H9 (cell line): ENCODE measurements at regions not wholly inside any gene's neighbourhood (a gene's known extent, or its start where the extent isn't known, plus 50 kb on each side); places are given as distances from the start of the nearest gene placed in this dataset.

ENCODE experiments used
- DNase-seq: peaks from one replicate; pipeline ENCODE4 v3.0.0-alpha.2; 2017
- H2AFZ ChIP-seq: one replicate; pipeline ENCODE4 v1.6.1; 2013; ENCODE audit warnings: mild to moderate bottlenecking, low read length, control low read depth, moderate library complexity
- H2AK5ac ChIP-seq: 2 replicates; pipeline ENCODE4 v1.6.1; 2013; ENCODE audit warnings: low read length, control low read depth, mixed read lengths; ENCODE audit not compliant: insufficient read length
- H2BK120ac ChIP-seq: one replicate; pipeline ENCODE4 v1.6.1; 2013; ENCODE audit warnings: low read depth, mild to moderate bottlenecking, low read length, control low read depth, inconsistent platforms; ENCODE audit not compliant: poor library complexity, severe bottlenecking
- H2BK12ac ChIP-seq: 2 replicates; pipeline ENCODE4 v1.6.1; 2013; ENCODE audit warnings: low read length, control low read depth, mixed read lengths, low read depth; ENCODE audit not compliant: insufficient read length
- H2BK15ac ChIP-seq: 2 replicates; pipeline ENCODE4 v1.6.1; 2013; ENCODE audit warnings: low read depth, low read length, control low read depth
- H2BK20ac ChIP-seq: one replicate; pipeline ENCODE4 v1.6.1; 2013; ENCODE audit warnings: low read depth, mild to moderate bottlenecking, low read length, control low read depth, inconsistent platforms; ENCODE audit not compliant: poor library complexity, severe bottlenecking
- H2BK5ac ChIP-seq: 2 replicates; pipeline ENCODE4 v1.6.1; 2013; ENCODE audit warnings: low read length, control low read depth, mixed read lengths; ENCODE audit not compliant: insufficient read length
- H3K14ac ChIP-seq: 2 replicates; pipeline ENCODE4 v1.6.1; 2013; ENCODE audit warnings: low read length, control low read depth; ENCODE audit not compliant: insufficient read depth
- H3K18ac ChIP-seq: 2 replicates; pipeline ENCODE4 v1.6.1; 2013; ENCODE audit warnings: low read depth, mild to moderate bottlenecking, mixed read lengths, low read length, control low read depth; ENCODE audit not compliant: insufficient read length
- H3K23ac ChIP-seq: 2 replicates; pipeline ENCODE4 v1.6.1; 2013; ENCODE audit warnings: low read length, control low read depth, mixed read lengths, low read depth; ENCODE audit not compliant: insufficient read length
- H3K23me2 ChIP-seq: 2 replicates; pipeline ENCODE4 v1.6.1; 2013; ENCODE audit warnings: low read depth, mild to moderate bottlenecking, mixed read lengths, low read length, control low read depth; ENCODE audit not compliant: insufficient read length, poor library complexity, severe bottlenecking
- H3K27ac ChIP-seq: 2 replicates; pipeline ENCODE4 v1.5.1; 2013; ENCODE audit warnings: low read length, control low read depth, mixed read lengths, low read depth; ENCODE audit not compliant: insufficient read length
- H3K27me3 ChIP-seq: 2 replicates; pipeline ENCODE4 v1.6.1; 2013; ENCODE audit warnings: low read length, control low read depth, inconsistent platforms; ENCODE audit not compliant: insufficient read depth
- H3K4ac ChIP-seq: 2 replicates; pipeline ENCODE4 v1.6.1; 2013; ENCODE audit warnings: low read depth, mild to moderate bottlenecking, control low read depth, inconsistent platforms, low read length, moderate library complexity
- H3K4me1 ChIP-seq: 2 replicates; pipeline ENCODE4 v1.6.1; 2013; ENCODE audit warnings: low read length, control low read depth, inconsistent platforms; ENCODE audit not compliant: insufficient read depth
- H3K4me2 ChIP-seq: 2 replicates; pipeline ENCODE4 v1.6.1; 2013; ENCODE audit warnings: low read length, control low read depth, mixed read lengths; ENCODE audit not compliant: insufficient read length, insufficient read depth
- H3K56ac ChIP-seq: 2 replicates; pipeline ENCODE4 v1.6.1; 2013; ENCODE audit warnings: low read depth, mild to moderate bottlenecking, mixed read lengths, low read length, control low read depth; ENCODE audit not compliant: insufficient read length
- H3K79me1 ChIP-seq: 2 replicates; pipeline ENCODE4 v1.6.1; 2013; ENCODE audit warnings: low read depth, mild to moderate bottlenecking, moderate library complexity, low read length, control low read depth, inconsistent platforms; ENCODE audit not compliant: insufficient read depth, poor library complexity, severe bottlenecking
- H3K79me2 ChIP-seq: 2 replicates; pipeline ENCODE4 v1.6.1; 2013; ENCODE audit warnings: low read length, control low read depth, inconsistent platforms; ENCODE audit not compliant: insufficient read depth
- H3K9ac ChIP-seq: 2 replicates; pipeline ENCODE4 v1.6.1; 2013; ENCODE audit warnings: low read length, control low read depth, mixed read lengths; ENCODE audit not compliant: insufficient read length; ENCODE audit errors: extremely low read depth
- H3K9me3 ChIP-seq: one replicate; pipeline ENCODE4 v1.6.1; 2013; ENCODE audit warnings: low read depth, low read length, inconsistent platforms; ENCODE audit not compliant: control insufficient read depth
- H3T11ph ChIP-seq: one replicate; pipeline ENCODE4 v1.6.1; 2013; ENCODE audit warnings: mild to moderate bottlenecking, low read length, control low read depth, inconsistent platforms
- H4K20me1 ChIP-seq: one replicate; pipeline ENCODE4 v1.6.1; 2013; ENCODE audit not compliant: control insufficient read depth, insufficient read length, insufficient read depth
- H4K5ac ChIP-seq: 2 replicates; pipeline ENCODE4 v1.6.1; 2013; ENCODE audit warnings: low read depth, mild to moderate bottlenecking, mixed read lengths, low read length, control low read depth; ENCODE audit not compliant: insufficient read length
- H4K8ac ChIP-seq: replicated peaks from 2 replicates; pipeline ENCODE4 v1.6.1; 2013; ENCODE audit warnings: low read length, control low read depth, mixed read lengths, low read depth; ENCODE audit not compliant: insufficient read length
- H4K91ac ChIP-seq: 2 replicates; pipeline ENCODE4 v1.6.1; 2013; ENCODE audit warnings: low read depth, mild to moderate bottlenecking, moderate library complexity, mixed read lengths, low read length, control low read depth; ENCODE audit not compliant: insufficient read length
- H3K27ac Mint-ChIP-seq, 3 experiments: 2 replicates in 2 of 3; 3 replicates in 1 of 3; pipeline ENCODE4 v1.8.0; 2020 to 2021; ENCODE audit warnings: mixed read lengths in 3 of 3, mild to moderate bottlenecking in 1 of 3, moderate library complexity in 1 of 3
- H3K27me3 Mint-ChIP-seq: 2 replicates; pipeline ENCODE4 v1.8.0; 2021; ENCODE audit warnings: low read depth, mild to moderate bottlenecking, moderate library complexity, mixed read lengths
- H3K36me3 Mint-ChIP-seq, 3 experiments: 2 replicates in 2 of 3; 3 replicates in 1 of 3; pipeline ENCODE4 v1.8.0; 2020 to 2021; ENCODE audit warnings: low read depth in 3 of 3, mixed read lengths in 3 of 3; ENCODE audit not compliant: insufficient read depth in 1 of 3
- H3K4me1 Mint-ChIP-seq, 2 experiments: 2 replicates each; pipeline ENCODE4 v1.8.0; 2020; ENCODE audit warnings: mixed read lengths in 2 of 2
- H3K4me3 Mint-ChIP-seq, 2 experiments: 2 replicates in 1 of 2; 3 replicates in 1 of 2; pipeline ENCODE4 v1.8.0; 2020 to 2021; ENCODE audit warnings: mild to moderate bottlenecking in 2 of 2, mixed read lengths in 2 of 2, moderate library complexity in 1 of 2
- H3K9me3 Mint-ChIP-seq, 2 experiments: 2 replicates in 1 of 2; 3 replicates in 1 of 2; pipeline ENCODE4 v1.8.0; 2020; ENCODE audit warnings: mild to moderate bottlenecking in 2 of 2, mixed read lengths in 2 of 2, moderate library complexity in 1 of 2
- WGBS: extraction: QIAGEN DNeasy Blood & Tissue Kit; methylation state at CpG from one replicate; pipeline ENCODE4 v1.1.7; 2013; ENCODE audit warnings: missing lambda C conversion rate, low lambda C conversion rate, mixed read lengths; ENCODE audit not compliant: insufficient read length; ENCODE audit errors: extremely low coverage; 5-methylcytosine and 5-hydroxymethylcytosine counted together
- TF ChIP-seq, protein P1 (sequence below): fragments of 200-600 bp; sonication (generic); conservative IDR thresholded peaks from 3 replicates; pipeline ENCODE4 v1.8.0; 2021; ENCODE audit warnings: antibody characterized with exemption, mild to moderate bottlenecking

DNA sequence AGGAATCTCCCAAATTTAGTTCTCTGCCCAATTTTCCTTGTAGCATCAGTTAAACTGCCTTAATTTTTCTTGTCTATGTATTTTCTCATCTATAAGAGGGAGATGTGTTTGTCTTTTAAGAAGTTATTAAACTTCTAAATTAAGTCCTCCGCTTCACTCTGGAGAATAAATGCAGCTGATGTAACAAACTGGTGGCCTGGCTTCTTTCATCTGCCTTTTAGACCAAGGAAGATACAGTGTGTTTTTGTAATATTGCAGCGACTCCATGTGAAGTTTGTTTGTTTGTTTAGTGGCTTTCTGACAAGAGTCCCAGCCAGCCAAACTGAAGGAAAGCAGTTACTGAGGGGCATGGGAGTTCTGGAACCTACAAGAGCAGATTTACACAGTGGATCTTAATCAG lies 56.4 kb downstream of the KLF12 start:
- H3K18ac ChIP-seq: no peak overlapping the region

More for the DNA sequence above, 56.4 kb downstream of the KLF12 start:
- peaks cover 0 to 2% (median 0%) of the 10 kb centered on the region in 3 experiments; a peak in 3 of 7 replicates for H3K36me3 Mint-ChIP-seq
- TF ChIP-seq, protein P1, sequence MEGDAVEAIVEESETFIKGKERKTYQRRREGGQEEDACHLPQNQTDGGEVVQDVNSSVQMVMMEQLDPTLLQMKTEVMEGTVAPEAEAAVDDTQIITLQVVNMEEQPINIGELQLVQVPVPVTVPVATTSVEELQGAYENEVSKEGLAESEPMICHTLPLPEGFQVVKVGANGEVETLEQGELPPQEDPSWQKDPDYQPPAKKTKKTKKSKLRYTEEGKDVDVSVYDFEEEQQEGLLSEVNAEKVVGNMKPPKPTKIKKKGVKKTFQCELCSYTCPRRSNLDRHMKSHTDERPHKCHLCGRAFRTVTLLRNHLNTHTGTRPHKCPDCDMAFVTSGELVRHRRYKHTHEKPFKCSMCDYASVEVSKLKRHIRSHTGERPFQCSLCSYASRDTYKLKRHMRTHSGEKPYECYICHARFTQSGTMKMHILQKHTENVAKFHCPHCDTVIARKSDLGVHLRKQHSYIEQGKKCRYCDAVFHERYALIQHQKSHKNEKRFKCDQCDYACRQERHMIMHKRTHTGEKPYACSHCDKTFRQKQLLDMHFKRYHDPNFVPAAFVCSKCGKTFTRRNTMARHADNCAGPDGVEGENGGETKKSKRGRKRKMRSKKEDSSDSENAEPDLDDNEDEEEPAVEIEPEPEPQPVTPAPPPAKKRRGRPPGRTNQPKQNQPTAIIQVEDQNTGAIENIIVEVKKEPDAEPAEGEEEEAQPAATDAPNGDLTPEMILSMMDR: no peak
- Histone ChIP-seq H3K79me1 (no peaks in the 10 kb centered on the region), H2AK5ac (no peak overlapping the region), H3K23me2 (no peaks in the 10 kb centered on the region), H3K23ac (no peak overlapping the region), H3K4ac (no peak overlapping the region), H3K56ac (no peak overlapping the region), H3K4me2 (no peak overlapping the region), H2BK15ac (no peak overlapping the region), H4K5ac (no peak overlapping the region), H2BK120ac (no peak overlapping the region), H2BK12ac (no peak overlapping the region), H2BK5ac (no peak overlapping the region), H3K27ac (no peak overlapping the region), H3K27me3 (no peaks in the 10 kb centered on the region), H3K4me1 (no peaks in the 10 kb centered on the region), H4K91ac (no peak overlapping the region), H2BK20ac (no peak overlapping the region), H3K14ac (no peak overlapping the region), H4K8ac (no peak overlapping the region), H3K79me2 (no peaks in the 10 kb centered on the region), H2AFZ (no peak overlapping the region), H3T11ph (no peak overlapping the region), H4K20me1 (no peaks in the 10 kb centered on the region), H3K9me3 (no peaks in the 10 kb centered on the region), H3K9ac (no peak overlapping the region)
- DNase-seq: no peak
- WGBS: no CpG with 5 or more reads among the region's 2 CpGs
- H3K27ac Mint-ChIP-seq: 0 out of 7 replicates have a peak overlapping the region, but pooled peaks of 1 of the 3 experiments have one; percentile 46
- peaks cover 6 to 9% of the 10 kb centered on the region in 2 experiments for H3K4me1 Mint-ChIP-seq
- H3K27me3 Mint-ChIP-seq: no peaks in the 10 kb centered on the region
- H3K4me3 Mint-ChIP-seq: no peak overlapping the region
- no peaks in the 10 kb centered on the region for H3K9me3 Mint-ChIP-seq
